GM12864 (cell line): ENCODE measurements at regions not wholly inside any gene's neighbourhood (a gene's known extent, or its start where the extent isn't known, plus 50 kb on each side); places are given as distances from the start of the nearest gene placed in this dataset.
"Not testable (repeated sequence)": the region's sequence is repeated elsewhere in the genome, so short reads cannot be mapped to it uniquely, and the experiment has no call there.

Experiments used
- DNase-seq: peaks from one replicate; pipeline ENCODE4 v3.0.0-alpha.2; 2011; ENCODE audit warnings: low read depth
- H3K4me3 ChIP-seq: 2 replicates; pipeline ENCODE4 v1.5.1; 2011; ENCODE audit warnings: mild to moderate bottlenecking, low read depth, low read length, control low read depth
- CTCF ChIP-seq: IDR thresholded peaks from 2 replicates; pipeline ENCODE4 v1.5.1; 2011; ENCODE audit warnings: low read depth, mild to moderate bottlenecking, moderate library complexity, low read length, control low read depth, inconsistent platforms; ENCODE audit errors: missing control alignments

- peak; percentile 4 for DNase-seq
- peak; percentile 61 for TF ChIP-seq CTCF
- H3K4me3 ChIP-seq = no peak overlapping the region
These were observed 126.7 kb downstream of the SLC25A46 start for GRCh38 chr5:110865400-110866094.

GRCh38 chr5:110869927-110870326 lies 131.1 kb downstream of the SLC25A46 start:
- no peak for DNase-seq
- no peak for TF ChIP-seq CTCF
- no peak overlapping the region for H3K4me3 ChIP-seq

GRCh38 chr5:110872200-110872599 lies 133.4 kb downstream of the SLC25A46 start:
- DNase-seq = no peak
- H3K4me3 ChIP-seq = no peak overlapping the region
- no peak for TF ChIP-seq CTCF

- no peak overlapping the region for H3K4me3 ChIP-seq
- no peak for TF ChIP-seq CTCF
- no peak for DNase-seq
These were observed 134.2 kb downstream of the SLC25A46 start for GRCh38 chr5:110872963-110873362.

GRCh38 chr5:110873773-110874437 lies 135.1 kb downstream of the SLC25A46 start:
- no peak overlapping the region for H3K4me3 ChIP-seq
- no peak for DNase-seq
- TF ChIP-seq CTCF = no peak

- DNase-seq, H3K4me3 ChIP-seq: not testable (repeated sequence)
These were observed 136.3 kb downstream of the SLC25A46 start for GRCh38 chr5:110875115-110875514.

GRCh38 chr5:110878115-110878514 lies 139.3 kb downstream of the SLC25A46 start:
- TF ChIP-seq CTCF = no peak
- DNase-seq = no peak
- no peak overlapping the region for H3K4me3 ChIP-seq
